ENCODE measurements at regions not wholly inside any gene's neighbourhood (a gene's known extent, or its start where the extent isn't known, plus 50 kb on each side); places are given as distances from the start of the nearest gene placed in this dataset.

- intact Hi-C loops (cut with micrococcal nuclease) (no loop called here), in situ Hi-C loops (cut with MboI) (no loop called here)
- no peaks in the 10 kb centered on the region for H3K9me3 ChIP-seq (replicated peaks; ENCODE audit: control insufficient read depth, insufficient read depth, low read depth, low read length)
- no peak for ATAC-seq
- H3K9ac ChIP-seq (ENCODE audit: insufficient read depth in 1 of 2, low read depth in 2 of 2, low read length in 2 of 2), result no peak overlapping the region
- no peaks in the 10 kb centered on the region for H3K36me3 ChIP-seq (ENCODE audit: control insufficient read depth, insufficient read depth, low read length)
- no peaks in the 10 kb centered on the region for H3K9me1 ChIP-seq (ENCODE audit: control insufficient read depth, insufficient read depth, low read length)
- TF ChIP-seq NONO (IDR thresholded peaks at IDR 0.05; ENCODE audit: low read depth in 2 of 2, low read length in 1 of 2) (no peak), ZFP91 (CRISPR knock-in tag; IDR thresholded peaks at IDR 0.05) (no peak), ETV1 (tag; conservative IDR thresholded peaks at IDR 0.05; ENCODE audit: low read depth) (no peak), MCM7 (IDR thresholded peaks at IDR 0.05) (no peak), TSC22D4 (tag; IDR thresholded peaks at IDR 0.05) (no peak), ZNF263 (CRISPR knock-in tag; IDR thresholded peaks at IDR 0.05; ENCODE audit: borderline replicate concordance) (no peak), SNRNP70 (optimal IDR thresholded peaks at IDR 0.05; ENCODE audit: low read depth, low read length) (no peak), HNRNPUL1 (IDR thresholded peaks at IDR 0.05; ENCODE audit: low read length) (no peak), KAT8 (IDR thresholded peaks at IDR 0.05; ENCODE audit: low read depth) (no peak), ZBTB7A (IDR thresholded peaks at IDR 0.05; ENCODE audit: borderline replicate concordance, control insufficient read depth, low read depth, low read length) (no peak), ZBTB8A (IDR thresholded peaks at IDR 0.05; ENCODE audit: partially characterized antibody) (no peak), TARDBP (IDR thresholded peaks at IDR 0.05) (no peak), MCM5 (IDR thresholded peaks at IDR 0.05; ENCODE audit: low read depth) (no peak)
- TF ChIP-seq, protein P1, sequence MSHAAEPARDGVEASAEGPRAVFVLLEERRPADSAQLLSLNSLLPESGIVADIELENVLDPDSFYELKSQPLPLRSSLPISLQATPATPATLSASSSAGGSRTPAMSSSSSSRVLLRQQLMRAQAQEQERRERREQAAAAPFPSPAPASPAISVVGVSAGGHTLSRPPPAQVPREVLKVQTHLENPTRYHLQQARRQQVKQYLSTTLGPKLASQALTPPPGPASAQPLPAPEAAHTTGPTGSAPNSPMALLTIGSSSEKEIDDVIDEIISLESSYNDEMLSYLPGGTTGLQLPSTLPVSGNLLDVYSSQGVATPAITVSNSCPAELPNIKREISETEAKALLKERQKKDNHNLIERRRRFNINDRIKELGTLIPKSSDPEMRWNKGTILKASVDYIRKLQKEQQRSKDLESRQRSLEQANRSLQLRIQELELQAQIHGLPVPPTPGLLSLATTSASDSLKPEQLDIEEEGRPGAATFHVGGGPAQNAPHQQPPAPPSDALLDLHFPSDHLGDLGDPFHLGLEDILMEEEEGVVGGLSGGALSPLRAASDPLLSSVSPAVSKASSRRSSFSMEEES (CRISPR knock-in tag; IDR thresholded peaks at IDR 0.05), result no peak
- no peak for FAIRE-seq
- BruUV-seq (replicated peaks), result no TSS peak
- no peaks in the 10 kb centered on the region for H3K27me3 ChIP-seq (ENCODE audit: control insufficient read depth in 2 of 2, insufficient read depth in 2 of 2, low read length in 2 of 2)
- no peak overlapping the region for H3K4me2 ChIP-seq (ENCODE audit: insufficient read depth, low read length)
- H4K20me1 ChIP-seq (replicated peaks; ENCODE audit: control insufficient read depth, insufficient read depth, low read length), result no peaks in the 10 kb centered on the region
- H3K4me3 ChIP-seq, result no peak overlapping the region
- no peak for DNase-seq (ENCODE audit: extremely low read depth in 1 of 4, low spot score in 3 of 4)
- H3K79me2 ChIP-seq (ENCODE audit: control insufficient read depth, insufficient read depth, low read length), result no peaks in the 10 kb centered on the region
- no peaks in the 10 kb centered on the region for H3K4me1 ChIP-seq (replicated peaks in 1 of 2; ENCODE audit: control insufficient read depth in 2 of 2, insufficient read depth in 2 of 2, low read length in 2 of 2)
- H2AFZ ChIP-seq (ENCODE audit: low read depth, low read length), result no peak overlapping the region
- WGBS (ENCODE audit: insufficient coverage, low coverage, missing lambda C conversion rate), result 90% methylated on average over 4 of the region's 4 CpGs
- ChIA-PET POLR2A (interaction anchor here (0.8 kb wide), 1 partner anchor 231 kb away, joined by 4 read pairs; no protein-coding TSS in a partner anchor), CTCF (ENCODE audit: low intra/inter-chr PET ratio) (no interaction called here)
- no peak overlapping the region for H3K27ac ChIP-seq (ENCODE audit: extremely low read depth, low read depth, low read length)
Measured at GRCh38 chr14:29005647-29006046, 239.1 kb downstream of the FOXG1 start.
